ENCODE measurements at regions not wholly inside any gene's neighbourhood (a gene's known extent, or its start where the extent isn't known, plus 50 kb on each side); places are given as distances from the start of the nearest gene placed in this dataset.

- Histone ChIP-seq H4K20me1 (ENCODE audit: control insufficient read depth, insufficient read depth, low read length, poor library complexity, severe bottlenecking) (no peaks in the 10 kb centered on the region), H3K4me3 (ENCODE audit: control extremely low read depth in 1 of 5, extremely low read depth in 1 of 5, insufficient read depth in 1 of 5, low read depth in 2 of 5, low read length in 4 of 5) (no peak overlapping the region), H3K79me2 (ENCODE audit: control insufficient read depth, insufficient read depth, low read length) (no peaks in the 10 kb centered on the region), H3K9me3 (ENCODE audit: control extremely low read depth in 1 of 3, control insufficient read depth in 2 of 3, insufficient read depth in 1 of 3, low read length in 2 of 3) (no peaks in the 10 kb centered on the region), H3K9ac (ENCODE audit: low read length) (no peak overlapping the region), H3K4me2 (replicated peaks; ENCODE audit: low read depth, low read length, poor library complexity, severe bottlenecking) (no peak overlapping the region), H3K4me1 (ENCODE audit: control insufficient read depth in 2 of 2, insufficient read depth in 2 of 2, low read length in 2 of 2) (no peaks in the 10 kb centered on the region), H3K27ac (ENCODE audit: low read length in 2 of 2) (no peak overlapping the region), H3K36me3 (replicated peaks in 1 of 2; ENCODE audit: control extremely low read depth in 1 of 2, control insufficient read depth in 1 of 2, extremely low read depth in 1 of 2, insufficient read depth in 2 of 2, low read length in 1 of 2) (no peaks in the 10 kb centered on the region), H3K27me3 (replicated peaks in 1 of 4; ENCODE audit: control extremely low read depth in 1 of 4, control insufficient read depth in 3 of 4, insufficient read depth in 4 of 4, low read length in 3 of 4) (no peaks in the 10 kb centered on the region), H2AFZ (ENCODE audit: insufficient read depth, low read depth, low read length, poor library complexity, severe bottlenecking) (no peak overlapping the region)
- Mint-ChIP-seq H3K27me3 (peaks cover 7% of the 10 kb centered on the region), H3K4me1 (no peaks in the 10 kb centered on the region), H3K9me3 (ENCODE audit: insufficient read depth) (no peaks in the 10 kb centered on the region), H3K27ac (no peak overlapping the region), H3K4me3 (no peak overlapping the region)
- 87% methylated on average over 6 of the region's 6 CpGs for WGBS (ENCODE audit: insufficient coverage)
- ATAC-seq (ENCODE audit: low read depth) (no peak), DNase-seq (no peak)
- CTCF ChIA-PET = no interaction called here
- POLR2A ChIA-PET = no interaction called here
- TF ChIP-seq CTCF (IDR thresholded peaks at IDR 0.05) (no peak), EZH2 (IDR thresholded peaks at IDR 0.05; ENCODE audit: borderline replicate concordance, insufficient read depth, low read depth, low read length, poor library complexity, severe bottlenecking) (no peak)
- intact Hi-C loops (cut with micrococcal nuclease) = no loop called here
These were observed 52.4 kb upstream of the NXT1 start for GRCh38 chr20:23298155-23298554.

- TF ChIP-seq EZH2 (IDR thresholded peaks at IDR 0.05; ENCODE audit: borderline replicate concordance, insufficient read depth, low read depth, low read length, poor library complexity, severe bottlenecking) (no peak), CTCF (IDR thresholded peaks at IDR 0.05) (no peak)
- H3K9me3 Mint-ChIP-seq (ENCODE audit: insufficient read depth) = no peaks in the 10 kb centered on the region
- DNase-seq = no peak
- intact Hi-C loops (cut with micrococcal nuclease) = no loop called here
- Histone ChIP-seq H2AFZ (ENCODE audit: insufficient read depth, low read depth, low read length, poor library complexity, severe bottlenecking) (no peak overlapping the region), H3K79me2 (ENCODE audit: control insufficient read depth, insufficient read depth, low read length) (no peaks in the 10 kb centered on the region), H3K27me3 (replicated peaks in 1 of 4; ENCODE audit: control extremely low read depth in 1 of 4, control insufficient read depth in 3 of 4, insufficient read depth in 4 of 4, low read length in 3 of 4) (no peaks in the 10 kb centered on the region), H3K4me3 (ENCODE audit: control extremely low read depth in 1 of 5, extremely low read depth in 1 of 5, insufficient read depth in 1 of 5, low read depth in 2 of 5, low read length in 4 of 5) (no peak overlapping the region), H3K9me3 (ENCODE audit: control extremely low read depth in 1 of 3, control insufficient read depth in 2 of 3, insufficient read depth in 1 of 3, low read length in 2 of 3) (no peaks in the 10 kb centered on the region), H3K4me1 (ENCODE audit: control insufficient read depth in 2 of 2, insufficient read depth in 2 of 2, low read length in 2 of 2) (no peaks in the 10 kb centered on the region), H3K36me3 (replicated peaks in 1 of 2; ENCODE audit: control extremely low read depth in 1 of 2, control insufficient read depth in 1 of 2, extremely low read depth in 1 of 2, insufficient read depth in 2 of 2, low read length in 1 of 2) (no peaks in the 10 kb centered on the region), H3K9ac (ENCODE audit: low read length) (no peak overlapping the region), H3K27ac (ENCODE audit: low read length in 2 of 2) (no peak overlapping the region), H4K20me1 (ENCODE audit: control insufficient read depth, insufficient read depth, low read length, poor library complexity, severe bottlenecking) (no peaks in the 10 kb centered on the region), H3K4me2 (replicated peaks; ENCODE audit: low read depth, low read length, poor library complexity, severe bottlenecking) (no peak overlapping the region)
- CTCF ChIA-PET = no interaction called here
- H3K4me3 Mint-ChIP-seq = no peak overlapping the region
- 86% methylated on average over 17 of the region's 17 CpGs for WGBS (ENCODE audit: insufficient coverage)
- POLR2A ChIA-PET = no interaction called here
- H3K27ac Mint-ChIP-seq = no peak overlapping the region
- no peak for ATAC-seq (ENCODE audit: low read depth)
- peaks cover 7% of the 10 kb centered on the region for H3K27me3 Mint-ChIP-seq
- no peaks in the 10 kb centered on the region for H3K4me1 Mint-ChIP-seq
These were observed 53.5 kb upstream of the NXT1 start for GRCh38 chr20:23296841-23297701.
